HG02885 (cell line): ENCODE measurements at regions not wholly inside any gene's neighbourhood (a gene's known extent, or its start where the extent isn't known, plus 50 kb on each side); places are given as distances from the start of the nearest gene placed in this dataset.

Experiments used
- ATAC-seq: cut with Tn5 transposase; IDR thresholded peaks from one replicate; pipeline ENCODE4 v1.9.1; 2021; ENCODE audit warnings: mild to moderate bottlenecking; ENCODE audit not compliant: unreplicated experiment, poor library complexity

GRCh38 chrX:94041881-94042280, 367.9 kb downstream of the FAM133A start:
- ATAC-seq = no peak

- ATAC-seq = no peak
Measured at GRCh38 chrX:94045724-94046123, 371.7 kb downstream of the FAM133A start.

GRCh38 chrX:94051926-94052325, 377.9 kb downstream of the FAM133A start:
- no peak for ATAC-seq

GRCh38 chrX:94053575-94053974, 379.6 kb downstream of the FAM133A start:
- ATAC-seq = no peak

- ATAC-seq = no peak
Measured at GRCh38 chrX:94057385-94057784, 383.4 kb downstream of the FAM133A start.

- ATAC-seq = no peak
Measured at GRCh38 chrX:94058728-94059382, 384.8 kb downstream of the FAM133A start.

GRCh38 chrX:94065091-94065490, 391.1 kb downstream of the FAM133A start:
- ATAC-seq = no peak

- ATAC-seq = no peak
Measured at GRCh38 chrX:94089149-94089548, 415.1 kb downstream of the FAM133A start.

- no peak for ATAC-seq
Measured at GRCh38 chrX:94097868-94098267, 423.9 kb downstream of the FAM133A start.

- ATAC-seq = no peak
Measured at GRCh38 chrX:94107981-94108380, 434.0 kb downstream of the FAM133A start.

GRCh38 chrX:94114362-94114761, 440.4 kb downstream of the FAM133A start:
- no peak for ATAC-seq

- no peak for ATAC-seq
Measured at GRCh38 chrX:94121799-94122198, 447.8 kb downstream of the FAM133A start.

GRCh38 chrX:94123062-94123461, 449.1 kb downstream of the FAM133A start:
- ATAC-seq = no peak

- no peak for ATAC-seq
Measured at GRCh38 chrX:94162971-94163370, 489.0 kb downstream of the FAM133A start.

- no peak for ATAC-seq
Measured at GRCh38 chrX:94178145-94178788, 504.3 kb downstream of the FAM133A start.

GRCh38 chrX:94204524-94204923, 530.5 kb downstream of the FAM133A start:
- no peak for ATAC-seq

GRCh38 chrX:94216738-94217137, 542.7 kb downstream of the FAM133A start:
- no peak for ATAC-seq

GRCh38 chrX:94252211-94252610, 578.2 kb downstream of the FAM133A start:
- ATAC-seq = no peak

GRCh38 chrX:94256396-94256795, 582.4 kb downstream of the FAM133A start:
- no peak for ATAC-seq

GRCh38 chrX:94265323-94265722, 591.3 kb downstream of the FAM133A start:
- ATAC-seq = no peak

- ATAC-seq = no peak
Measured at GRCh38 chrX:94288325-94288724, 614.3 kb downstream of the FAM133A start.

GRCh38 chrX:94288972-94289371, 615.0 kb downstream of the FAM133A start:
- no peak for ATAC-seq
